GM12878 (cell line): ENCODE measurements at regions not wholly inside any gene's neighbourhood (a gene's known extent, or its start where the extent isn't known, plus 50 kb on each side); places are given as distances from the start of the nearest gene placed in this dataset.

Source experiments
- ATAC-seq: fragments of 200-7000 bp; cut with Tn5 transposase; 3 replicates; pipeline ENCODE4 v1.9.1; 2020; ENCODE audit warnings: mild to moderate bottlenecking, moderate library complexity
- BruUV-seq: library from RNA; stranded (reverse); fragments of 400-500 nt; replicated peaks from 2 replicates; lab custom pipeline; 2021; lab: Mats Ljungman, UMichigan
- CTCF ChIA-PET: fragments of 300-600 bp; sonication (Branson Sonifier 250); formaldehyde crosslinking; extraction: SDS; loops from one replicate; lab custom pipeline; 2021; ENCODE audit warnings: inconsistent platforms; lab: Yijun Ruan, JAX
- POLR2A ChIA-PET: fragments of 350-600 bp; formaldehyde crosslinking; extraction: SDS; loops from one replicate; lab custom pipeline; 2021; ENCODE audit warnings: inconsistent platforms; lab: Charles Lee
- RAD21 ChIA-PET: fragments of 300-600 bp; sonication (Branson Sonifier 250); formaldehyde crosslinking; loops from one replicate; lab custom pipeline; 2023; ENCODE audit warnings: antibody characterized with exemption; ENCODE audit not compliant: unreplicated experiment; lab: Charles Lee
- SMC1A ChIA-PET: fragments of 300-600 bp; sonication (Branson Sonifier 250); formaldehyde crosslinking; loops from one replicate; lab custom pipeline; 2023; ENCODE audit not compliant: unreplicated experiment, uncharacterized antibody; lab: Charles Lee
- DNase-seq: peaks from one replicate; pipeline ENCODE4 v3.0.0-alpha.2; 2011; ENCODE audit warnings: low read depth, low spot score
- FAIRE-seq: peaks from 3 replicates; lab custom pipeline; 2011; peaks lifted over from hg19 to GRCh38; lab: Jason Lieb, UNC
- H2AFZ ChIP-seq: 2 replicates; pipeline ENCODE4 v1.6.0; 2011; ENCODE audit warnings: low read depth, low read length, control low read depth; ENCODE audit not compliant: control insufficient read depth
- H3K27ac ChIP-seq: 2 replicates; pipeline ENCODE4 v1.5.1; 2011; ENCODE audit warnings: control low read depth; ENCODE audit not compliant: control insufficient read depth, insufficient read depth
- H3K27me3 ChIP-seq, 2 experiments: replicated peaks in 1 of 2; 2 replicates each; pipeline versions ENCODE4 v1.6.0 to v1.6.1; 2011; ENCODE audit warnings: low read length in 1 of 2; ENCODE audit not compliant: control insufficient read depth in 2 of 2, insufficient read depth in 2 of 2
- H3K36me3 ChIP-seq, 2 experiments: 2 replicates each; pipeline ENCODE4 v1.5.1; 2011; ENCODE audit warnings: low read length in 1 of 2; ENCODE audit not compliant: control insufficient read depth in 2 of 2, insufficient read depth in 2 of 2
- H3K4me1 ChIP-seq: 2 replicates; pipeline ENCODE4 v1.6.1; 2011; ENCODE audit warnings: mild to moderate bottlenecking, low read length, moderate library complexity, mixed read lengths; ENCODE audit not compliant: control insufficient read depth, insufficient read depth
- H3K4me2 ChIP-seq: 2 replicates; pipeline ENCODE4 v1.6.0; 2011; ENCODE audit warnings: control low read depth; ENCODE audit not compliant: control insufficient read depth, insufficient read depth
- H3K4me3 ChIP-seq: fragments of 200-600 bp; sonication (generic); 2 replicates; pipeline ENCODE4 v1.5.1; 2016
- H3K79me2 ChIP-seq: 2 replicates; pipeline ENCODE4 v1.6.0; 2011; ENCODE audit warnings: low read length; ENCODE audit not compliant: control insufficient read depth, insufficient read depth
- H3K9ac ChIP-seq: 2 replicates; pipeline ENCODE4 v1.8.0; 2011; ENCODE audit warnings: low read length, control low read depth, mixed read lengths; ENCODE audit not compliant: control insufficient read depth, insufficient read depth
- H3K9me3 ChIP-seq: replicated peaks from 3 replicates; pipeline ENCODE4 v1.5.1; 2011; ENCODE audit warnings: mild to moderate bottlenecking, low read length; ENCODE audit not compliant: control insufficient read depth, insufficient read depth
- H4K20me1 ChIP-seq: 2 replicates; pipeline ENCODE4 v1.6.0; 2011; ENCODE audit not compliant: control insufficient read depth, insufficient read depth
- CREB1 ChIP-seq: IDR thresholded peaks from 2 replicates; pipeline ENCODE4 v1.6.1; 2012; ENCODE audit warnings: low read depth, mild to moderate bottlenecking, inconsistent platforms
- EZH2 ChIP-seq: IDR thresholded peaks from 2 replicates; pipeline ENCODE4 v1.6.1; 2012; ENCODE audit warnings: low read depth, mild to moderate bottlenecking, control low read depth, inconsistent platforms, low read length, borderline replicate concordance; ENCODE audit not compliant: control insufficient read depth
- IRF5 ChIP-seq: fragments of 450-650 bp; IDR thresholded peaks from 2 replicates; pipeline ENCODE4 v1.6.1; 2017; ENCODE audit warnings: borderline replicate concordance
- NFYA ChIP-seq: IDR thresholded peaks from 2 replicates; pipeline ENCODE4 v1.6.1; 2011; ENCODE audit warnings: low read depth, mild to moderate bottlenecking, low read length, improper control_type of control experiment, borderline replicate concordance
- NKRF ChIP-seq: fragments of 450-650 bp; conservative IDR thresholded peaks from 2 replicates; pipeline ENCODE4 v1.6.1; 2017; ENCODE audit warnings: mild to moderate bottlenecking, moderate library complexity
- RAD21 ChIP-seq: IDR thresholded peaks from 2 replicates; pipeline ENCODE4 v1.6.1; 2011; ENCODE audit warnings: mild to moderate bottlenecking, low read depth, low read length, moderate library complexity; ENCODE audit not compliant: insufficient read depth
- RB1 ChIP-seq: fragments of 450-650 bp; formaldehyde crosslinking; IDR thresholded peaks from 2 replicates; pipeline ENCODE4 v1.6.1; 2017; ENCODE audit warnings: mild to moderate bottlenecking, borderline replicate concordance
- RCOR1 ChIP-seq: conservative IDR thresholded peaks from 2 replicates; pipeline ENCODE4 v1.6.1; 2012; ENCODE audit warnings: low read depth, low read length, improper control_type of control experiment
- REST ChIP-seq: IDR thresholded peaks from 2 replicates; pipeline ENCODE4 v1.6.1; 2012; ENCODE audit warnings: mild to moderate bottlenecking, low read depth, low read length
- SREBF2 ChIP-seq: IDR thresholded peaks from 2 replicates; pipeline ENCODE4 v1.6.1; 2012; ENCODE audit warnings: mild to moderate bottlenecking, low read length
- TCF3 ChIP-seq: IDR thresholded peaks from 2 replicates; pipeline ENCODE4 v1.6.1; 2012; ENCODE audit warnings: low read depth, mild to moderate bottlenecking, low read length, borderline replicate concordance; ENCODE audit not compliant: insufficient read depth
- ZNF217 ChIP-seq: fragments of 450-650 bp; IDR thresholded peaks from 2 replicates; pipeline ENCODE4 v1.6.1; 2017; ENCODE audit warnings: antibody characterized with exemption, mild to moderate bottlenecking
- ZNF24 ChIP-seq: fragments of 450-650 bp; IDR thresholded peaks from 2 replicates; pipeline ENCODE4 v1.6.1; 2017; ENCODE audit warnings: antibody characterized with exemption, mild to moderate bottlenecking
- ZNF592 ChIP-seq: fragments of 450-650 bp; IDR thresholded peaks from 2 replicates; pipeline ENCODE4 v1.6.1; 2017; ENCODE audit warnings: mild to moderate bottlenecking, moderate library complexity
- WGBS: methylation state at CpG from one replicate; pipeline ENCODE4 v1.1.6; 2016; ENCODE audit warnings: low lambda C conversion rate; ENCODE audit not compliant: insufficient replicate concordance, insufficient coverage; ENCODE audit errors: missing lambda C conversion rate; 5-methylcytosine and 5-hydroxymethylcytosine counted together
- in situ Hi-C: fragments of 300-500 bp; cut with MboI; formaldehyde crosslinking; loops from 9 replicates; pipeline ENCODE4 v1.14.3; 2018; ENCODE audit warnings: mixed read lengths
- intact Hi-C: fragments of 100-400 bp; cut with micrococcal nuclease; formaldehyde crosslinking; loops from one replicate; pipeline ENCODE4 v1.14.2; 2022; ENCODE audit not compliant: unreplicated experiment

GRCh38 chr9:108662956-108663355 is 192.8 kb downstream of the ACTL7B start:
- DNase-seq: no peak
- peaks cover 3% of the 10 kb centered on the region; the same call in 1 of the 3 replicates for H3K9me3 ChIP-seq
- BruUV-seq: no TSS peak
- ChIA-PET CTCF (interaction anchor here (0.6 to 0.7 kb wide), 2 partner anchors 8 to 1167 kb away, joined by 3 read pairs; no protein-coding TSS in a partner anchor), POLR2A (no interaction called here), SMC1A (interaction anchor here (0.6 kb wide), 1 partner anchor 1366 kb away, joined by 3 read pairs; no protein-coding TSS in a partner anchor), RAD21 (no interaction called here)
- no peaks in the 10 kb centered on the region for H3K4me1 ChIP-seq
- in situ Hi-C loops: no loop called here
- no peaks in the 10 kb centered on the region for H3K27me3 ChIP-seq
- no peaks in the 10 kb centered on the region for H3K79me2 ChIP-seq
- H3K9ac ChIP-seq: no peak overlapping the region
- H3K4me2 ChIP-seq: no peak overlapping the region
- no peaks in the 10 kb centered on the region for H3K36me3 ChIP-seq
- no peak for FAIRE-seq
- intact Hi-C loops: no loop called here
- WGBS: 2% methylated on average over 4 of the region's 4 CpGs
- no peaks in the 10 kb centered on the region for H4K20me1 ChIP-seq
- ATAC-seq: no peak
- no peak overlapping the region for H3K4me3 ChIP-seq
- no peak overlapping the region for H2AFZ ChIP-seq
- no peak overlapping the region for H3K27ac ChIP-seq
- no peak for TF ChIP-seq REST
- TF ChIP-seq ZNF24: no peak
- TF ChIP-seq RAD21: no peak
- no peak for TF ChIP-seq RB1
- no peak for TF ChIP-seq ZNF217
- no peak for TF ChIP-seq NKRF
- TF ChIP-seq TCF3: no peak
- TF ChIP-seq RCOR1: no peak
- no peak for TF ChIP-seq ZNF592
- TF ChIP-seq CREB1: no peak
- TF ChIP-seq EZH2: no peak
- TF ChIP-seq IRF5: no peak
- no peak for TF ChIP-seq SREBF2
- no peak for TF ChIP-seq NFYA
